Renal cortical epithelial cell (primary cell): ENCODE measurements at regions not wholly inside any gene's neighbourhood (a gene's known extent, or its start where the extent isn't known, plus 50 kb on each side); places are given as distances from the start of the nearest gene placed in this dataset.
"Not testable (repeated sequence)": the region's sequence is repeated elsewhere in the genome, so short reads cannot be mapped to it uniquely, and the experiment has no call there.

ENCODE experiments used
- DNase-seq: peaks from one replicate; pipeline ENCODE4 v3.0.0-alpha.2; 2011; ENCODE audit warnings: low read depth

GRCh38 chr11:91326280-91326679 lies 898.3 kb upstream of the FAT3 start:
- DNase-seq: no peak

GRCh38 chr11:91314521-91314920 lies 910.1 kb upstream of the FAT3 start:
- no peak for DNase-seq

- DNase-seq: no peak
Observed at GRCh38 chr11:91312541-91312940, 912.1 kb upstream of the FAT3 start.

- no peak for DNase-seq
Observed at GRCh38 chr11:91310085-91310484, 914.5 kb upstream of the FAT3 start.

- no peak for DNase-seq
Observed at GRCh38 chr11:91308069-91308468, 916.5 kb upstream of the FAT3 start.

- DNase-seq: no peak
Observed at GRCh38 chr11:91305402-91305801, 919.2 kb upstream of the FAT3 start.

GRCh38 chr11:91303749-91304148 lies 920.9 kb upstream of the FAT3 start:
- DNase-seq: no peak

- peak; percentile 21 for DNase-seq
Observed at GRCh38 chr11:91299980-91300379, 924.6 kb upstream of the FAT3 start.

GRCh38 chr11:91296629-91297028 lies 928.0 kb upstream of the FAT3 start:
- DNase-seq: no peak

- no peak for DNase-seq
Observed at GRCh38 chr11:91295591-91295990, 929.0 kb upstream of the FAT3 start.

GRCh38 chr11:91293119-91293518 lies 931.5 kb upstream of the FAT3 start:
- no peak for DNase-seq

GRCh38 chr11:91272089-91272488 lies 952.5 kb upstream of the FAT3 start:
- DNase-seq: no peak

- DNase-seq: not testable (repeated sequence)
Observed at GRCh38 chr11:91268512-91269295, 955.9 kb upstream of the FAT3 start.

- DNase-seq: no peak
Observed at GRCh38 chr11:91265946-91266345, 958.7 kb upstream of the FAT3 start.

GRCh38 chr11:91264481-91264880 lies 960.1 kb upstream of the FAT3 start:
- no peak for DNase-seq

GRCh38 chr11:91263496-91264365 lies 960.9 kb upstream of the FAT3 start:
- no peak for DNase-seq

- DNase-seq: no peak
Observed at GRCh38 chr11:91261513-91261912, 963.1 kb upstream of the FAT3 start.

- no peak for DNase-seq
Observed at GRCh38 chr11:91258876-91259275, 965.7 kb upstream of the FAT3 start.

- DNase-seq: no peak
Observed at GRCh38 chr11:91257667-91258066, 967.0 kb upstream of the FAT3 start.

GRCh38 chr11:91248199-91248807 lies 976.3 kb upstream of the FAT3 start:
- peak; percentile 36 for DNase-seq

- no peak for DNase-seq
Observed at GRCh38 chr11:91247009-91247735, 977.4 kb upstream of the FAT3 start.

GRCh38 chr11:91244912-91245311 lies 979.7 kb upstream of the FAT3 start:
- DNase-seq: no peak
